ENCODE measurements at regions not wholly inside any gene's neighbourhood (a gene's known extent, or its start where the extent isn't known, plus 50 kb on each side); places are given as distances from the start of the nearest gene placed in this dataset.

- Mint-ChIP-seq H3K4me1 (ENCODE audit: unreplicated experiment) (peaks cover 71% of the 10 kb centered on the region), H3K27ac (ENCODE audit: unreplicated experiment) (no peak overlapping the region), H3K36me3 (ENCODE audit: unreplicated experiment) (peaks cover 2% of the 10 kb centered on the region), H3K9me3 (ENCODE audit: unreplicated experiment) (no peaks in the 10 kb centered on the region), H3K27me3 (ENCODE audit: unreplicated experiment) (no peaks in the 10 kb centered on the region), H3K4me3 (ENCODE audit: unreplicated experiment) (no peak overlapping the region)
- peak; percentile 17 for TF ChIP-seq CTCF (IDR thresholded peaks at IDR 0.05)
- no peak for DNase-seq (ENCODE audit: extremely low spot score, unreplicated experiment)
Measured at GRCh38 chr6:74752303-74752702, 453.6 kb downstream of the COL12A1 start.

GRCh38 chr6:74750826-74751225 lies 455.0 kb downstream of the COL12A1 start:
- H3K36me3 Mint-ChIP-seq (ENCODE audit: unreplicated experiment): peaks cover 5% of the 10 kb centered on the region
- TF ChIP-seq CTCF (IDR thresholded peaks at IDR 0.05): no peak
- no peak for DNase-seq (ENCODE audit: extremely low spot score, unreplicated experiment)
- peak overlapping the region; percentile 86 for H3K27ac Mint-ChIP-seq (ENCODE audit: unreplicated experiment)
- no peak overlapping the region for H3K4me3 Mint-ChIP-seq (ENCODE audit: unreplicated experiment)
- no peaks in the 10 kb centered on the region for H3K9me3 Mint-ChIP-seq (ENCODE audit: unreplicated experiment)
- no peaks in the 10 kb centered on the region for H3K27me3 Mint-ChIP-seq (ENCODE audit: unreplicated experiment)
- H3K4me1 Mint-ChIP-seq (ENCODE audit: unreplicated experiment): peaks cover 67% of the 10 kb centered on the region

GRCh38 chr6:74749211-74750147 lies 456.4 kb downstream of the COL12A1 start:
- no peak for DNase-seq (ENCODE audit: extremely low spot score, unreplicated experiment)
- H3K27ac Mint-ChIP-seq (ENCODE audit: unreplicated experiment): peak overlapping the region; percentile 86
- H3K9me3 Mint-ChIP-seq (ENCODE audit: unreplicated experiment): no peaks in the 10 kb centered on the region
- H3K36me3 Mint-ChIP-seq (ENCODE audit: unreplicated experiment): peaks cover 5% of the 10 kb centered on the region
- peak overlapping the region; percentile 3 for H3K4me3 Mint-ChIP-seq (ENCODE audit: unreplicated experiment)
- no peak for TF ChIP-seq CTCF (IDR thresholded peaks at IDR 0.05)
- H3K27me3 Mint-ChIP-seq (ENCODE audit: unreplicated experiment): no peaks in the 10 kb centered on the region
- peaks cover 70% of the 10 kb centered on the region for H3K4me1 Mint-ChIP-seq (ENCODE audit: unreplicated experiment)

- H3K27ac Mint-ChIP-seq (ENCODE audit: unreplicated experiment): peak overlapping the region; percentile 79
- peaks cover 3% of the 10 kb centered on the region for H3K36me3 Mint-ChIP-seq (ENCODE audit: unreplicated experiment)
- H3K9me3 Mint-ChIP-seq (ENCODE audit: unreplicated experiment): no peaks in the 10 kb centered on the region
- H3K4me1 Mint-ChIP-seq (ENCODE audit: unreplicated experiment): peaks cover 72% of the 10 kb centered on the region
- DNase-seq (ENCODE audit: extremely low spot score, unreplicated experiment): no peak
- peak; percentile 50 for TF ChIP-seq CTCF (IDR thresholded peaks at IDR 0.05)
- H3K27me3 Mint-ChIP-seq (ENCODE audit: unreplicated experiment): no peaks in the 10 kb centered on the region
- peak overlapping the region; percentile 4 for H3K4me3 Mint-ChIP-seq (ENCODE audit: unreplicated experiment)
Measured at GRCh38 chr6:74745670-74746069, 460.2 kb downstream of the COL12A1 start.

GRCh38 chr6:74742793-74743508 lies 462.9 kb downstream of the COL12A1 start:
- Mint-ChIP-seq H3K27ac (ENCODE audit: unreplicated experiment) (peak overlapping the region; percentile 42), H3K4me3 (ENCODE audit: unreplicated experiment) (no peak overlapping the region), H3K27me3 (ENCODE audit: unreplicated experiment) (no peaks in the 10 kb centered on the region), H3K36me3 (ENCODE audit: unreplicated experiment) (peaks cover 5% of the 10 kb centered on the region), H3K4me1 (ENCODE audit: unreplicated experiment) (peaks cover 46% of the 10 kb centered on the region), H3K9me3 (ENCODE audit: unreplicated experiment) (peaks cover 2% of the 10 kb centered on the region)
- no peak for DNase-seq (ENCODE audit: extremely low spot score, unreplicated experiment)
- no peak for TF ChIP-seq CTCF (IDR thresholded peaks at IDR 0.05)
